ENCODE measurements at regions not wholly inside any gene's neighbourhood (a gene's known extent, or its start where the extent isn't known, plus 50 kb on each side); places are given as distances from the start of the nearest gene placed in this dataset.

DNA sequence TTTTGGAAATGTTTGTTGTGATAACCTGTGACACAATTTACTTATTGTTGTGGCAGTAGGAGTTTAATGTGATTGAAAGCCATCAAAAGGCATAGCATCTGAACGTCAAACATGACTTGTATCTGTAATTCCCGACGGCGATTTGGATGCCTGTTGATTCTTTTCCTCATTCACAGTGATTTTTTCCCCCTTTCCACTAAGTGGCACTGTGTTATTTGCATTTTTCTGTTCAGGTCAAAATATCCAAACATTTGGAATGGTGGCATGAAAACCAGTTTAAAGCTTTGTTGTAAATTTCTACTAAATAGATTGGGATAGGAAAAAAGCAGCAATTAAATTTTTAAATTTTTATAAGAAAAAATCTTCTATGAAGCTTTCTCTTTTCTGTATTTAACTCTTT, 259.9 kb upstream of the KCNH8 start:
- TF ChIP-seq, protein P1, sequence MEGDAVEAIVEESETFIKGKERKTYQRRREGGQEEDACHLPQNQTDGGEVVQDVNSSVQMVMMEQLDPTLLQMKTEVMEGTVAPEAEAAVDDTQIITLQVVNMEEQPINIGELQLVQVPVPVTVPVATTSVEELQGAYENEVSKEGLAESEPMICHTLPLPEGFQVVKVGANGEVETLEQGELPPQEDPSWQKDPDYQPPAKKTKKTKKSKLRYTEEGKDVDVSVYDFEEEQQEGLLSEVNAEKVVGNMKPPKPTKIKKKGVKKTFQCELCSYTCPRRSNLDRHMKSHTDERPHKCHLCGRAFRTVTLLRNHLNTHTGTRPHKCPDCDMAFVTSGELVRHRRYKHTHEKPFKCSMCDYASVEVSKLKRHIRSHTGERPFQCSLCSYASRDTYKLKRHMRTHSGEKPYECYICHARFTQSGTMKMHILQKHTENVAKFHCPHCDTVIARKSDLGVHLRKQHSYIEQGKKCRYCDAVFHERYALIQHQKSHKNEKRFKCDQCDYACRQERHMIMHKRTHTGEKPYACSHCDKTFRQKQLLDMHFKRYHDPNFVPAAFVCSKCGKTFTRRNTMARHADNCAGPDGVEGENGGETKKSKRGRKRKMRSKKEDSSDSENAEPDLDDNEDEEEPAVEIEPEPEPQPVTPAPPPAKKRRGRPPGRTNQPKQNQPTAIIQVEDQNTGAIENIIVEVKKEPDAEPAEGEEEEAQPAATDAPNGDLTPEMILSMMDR (IDR thresholded peaks at IDR 0.05; ENCODE audit: low read length) = no peak
- TF ChIP-seq EZH2 (IDR thresholded peaks at IDR 0.05; ENCODE audit: borderline replicate concordance, low read length) = no peak

DNA sequence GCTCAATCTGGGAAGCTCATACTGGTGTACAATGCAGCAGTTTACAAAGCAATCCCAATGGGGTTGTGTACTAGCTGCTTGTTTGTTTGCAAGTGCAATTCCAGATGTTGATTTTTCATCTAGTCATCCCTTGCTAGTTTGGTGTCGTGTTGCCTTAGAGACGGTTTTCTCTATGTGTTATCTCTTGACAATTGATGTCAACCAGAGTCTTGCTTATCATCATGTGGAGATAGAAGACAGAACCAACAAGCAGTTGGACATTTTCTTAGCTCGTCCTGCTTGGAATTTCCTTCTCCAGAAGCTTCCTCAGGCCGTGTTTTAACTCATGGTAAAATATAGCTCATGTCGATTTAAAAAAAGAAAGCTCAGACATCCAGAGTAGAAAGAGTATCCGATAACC, 262.0 kb upstream of the KCNH8 start:
- Histone ChIP-seq H3K9ac (ENCODE audit: low read length) (no peak overlapping the region), H3K4me1 (ENCODE audit: insufficient read depth, low read length, severe bottlenecking) (no peaks in the 10 kb centered on the region), H3K9me2 (ENCODE audit: low read depth, low read length) (no peaks in the 10 kb centered on the region), H3K4me3 (ENCODE audit: low read depth, low read length, poor library complexity, severe bottlenecking) (no peak overlapping the region), H3K27ac (ENCODE audit: low read depth, low read length, poor library complexity, severe bottlenecking) (no peak overlapping the region), H3K9me3 (ENCODE audit: low read length) (no peaks in the 10 kb centered on the region), H3F3A (ENCODE audit: insufficient read depth, low read length) (no peaks in the 10 kb centered on the region), H3K36me3 (ENCODE audit: insufficient read depth, low read length) (no peaks in the 10 kb centered on the region), H3K27me3 (ENCODE audit: insufficient read depth, low read length) (no peaks in the 10 kb centered on the region; the same call in 1 of the 2 replicates), H3K79me2 (ENCODE audit: insufficient read depth, low read length) (no peaks in the 10 kb centered on the region), H4K20me1 (ENCODE audit: insufficient read depth, low read length) (no peaks in the 10 kb centered on the region), H3K4me2 (ENCODE audit: low read length) (no peak overlapping the region), H2AFZ (ENCODE audit: low read length) (no peak overlapping the region)
- TF ChIP-seq, protein P1 (IDR thresholded peaks at IDR 0.05; ENCODE audit: low read length) = no peak
- no peak for TF ChIP-seq EZH2 (IDR thresholded peaks at IDR 0.05; ENCODE audit: borderline replicate concordance, low read length)

More for the DNA sequence above, 259.9 kb upstream of the KCNH8 start:
- H3K9me2 ChIP-seq (ENCODE audit: low read depth, low read length) = no peaks in the 10 kb centered on the region
- H2AFZ ChIP-seq (ENCODE audit: low read length) = no peak overlapping the region
- H3K36me3 ChIP-seq (ENCODE audit: insufficient read depth, low read length) = no peaks in the 10 kb centered on the region
- no peak overlapping the region for H3K4me2 ChIP-seq (ENCODE audit: low read length)
- H3K4me3 ChIP-seq (ENCODE audit: low read depth, low read length, poor library complexity, severe bottlenecking) = no peak overlapping the region
- no peaks in the 10 kb centered on the region for H3K79me2 ChIP-seq (ENCODE audit: insufficient read depth, low read length)
- no peak overlapping the region for H3K27ac ChIP-seq (ENCODE audit: low read depth, low read length, poor library complexity, severe bottlenecking)
- H4K20me1 ChIP-seq (ENCODE audit: insufficient read depth, low read length) = no peaks in the 10 kb centered on the region
- no peaks in the 10 kb centered on the region for H3K9me3 ChIP-seq (ENCODE audit: low read length)
- no peaks in the 10 kb centered on the region; the same call in 1 of the 2 replicates for H3K27me3 ChIP-seq (ENCODE audit: insufficient read depth, low read length)
- H3F3A ChIP-seq (ENCODE audit: insufficient read depth, low read length) = no peaks in the 10 kb centered on the region
- no peaks in the 10 kb centered on the region for H3K4me1 ChIP-seq (ENCODE audit: insufficient read depth, low read length, severe bottlenecking)
- H3K9ac ChIP-seq (ENCODE audit: low read length) = no peak overlapping the region

DNA sequence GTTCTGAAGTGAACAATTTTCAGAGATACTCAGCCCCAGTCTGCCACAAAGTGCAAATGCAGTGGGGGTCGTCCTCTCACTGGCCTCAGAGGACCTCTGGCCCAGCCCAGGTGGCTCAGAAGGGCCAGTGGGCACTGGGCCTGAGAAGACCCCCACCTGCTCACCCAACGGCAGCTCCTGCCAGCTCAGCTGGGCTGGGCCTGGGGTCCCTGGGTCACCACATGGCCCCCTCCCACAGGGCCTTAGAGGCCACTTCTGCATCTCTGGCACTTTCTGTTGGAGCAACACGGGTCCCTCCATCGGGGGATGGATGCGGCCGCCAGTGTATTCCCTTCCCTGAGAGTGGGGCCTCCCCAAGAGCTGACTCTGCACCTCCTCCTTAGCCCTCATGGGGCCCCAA, 262.7 kb upstream of the KCNH8 start:
- H3K27ac ChIP-seq (ENCODE audit: low read depth, low read length, poor library complexity, severe bottlenecking) = no peak overlapping the region
- H3F3A ChIP-seq (ENCODE audit: insufficient read depth, low read length) = no peaks in the 10 kb centered on the region
- no peak overlapping the region for H2AFZ ChIP-seq (ENCODE audit: low read length)
- H3K27me3 ChIP-seq (ENCODE audit: insufficient read depth, low read length) = no peaks in the 10 kb centered on the region
- no peaks in the 10 kb centered on the region for H4K20me1 ChIP-seq (ENCODE audit: insufficient read depth, low read length)
- TF ChIP-seq EZH2 (IDR thresholded peaks at IDR 0.05; ENCODE audit: borderline replicate concordance, low read length) = no peak
- TF ChIP-seq, protein P1 (IDR thresholded peaks at IDR 0.05; ENCODE audit: low read length) = no peak
- H3K36me3 ChIP-seq (ENCODE audit: insufficient read depth, low read length) = no peaks in the 10 kb centered on the region
- no peak overlapping the region for H3K4me3 ChIP-seq (ENCODE audit: low read depth, low read length, poor library complexity, severe bottlenecking)
- no peaks in the 10 kb centered on the region for H3K4me1 ChIP-seq (ENCODE audit: insufficient read depth, low read length, severe bottlenecking)
- no peak overlapping the region for H3K4me2 ChIP-seq (ENCODE audit: low read length)
- no peaks in the 10 kb centered on the region for H3K9me3 ChIP-seq (ENCODE audit: low read length)
- H3K9me2 ChIP-seq (ENCODE audit: low read depth, low read length) = no peaks in the 10 kb centered on the region
- no peak overlapping the region for H3K9ac ChIP-seq (ENCODE audit: low read length)
- no peaks in the 10 kb centered on the region for H3K79me2 ChIP-seq (ENCODE audit: insufficient read depth, low read length)
